Islet of Langerhans (tissue), 1 donor: ENCODE measurements at regions not wholly inside any gene's neighbourhood (a gene's known extent, or its start where the extent isn't known, plus 50 kb on each side); places are given as distances from the start of the nearest gene placed in this dataset.

Experiments used
- FAIRE-seq: peaks from one replicate; lab custom pipeline; 2011; peaks lifted over from hg19 to GRCh38; lab: Jason Lieb, UNC

GRCh38 chrX:9087271-9088040 lies 53.5 kb upstream of the FAM9B start:
- no peak for FAIRE-seq

- FAIRE-seq: no peak
Observed at GRCh38 chrX:9088896-9089295, 55.0 kb upstream of the FAM9B start.

DNA sequence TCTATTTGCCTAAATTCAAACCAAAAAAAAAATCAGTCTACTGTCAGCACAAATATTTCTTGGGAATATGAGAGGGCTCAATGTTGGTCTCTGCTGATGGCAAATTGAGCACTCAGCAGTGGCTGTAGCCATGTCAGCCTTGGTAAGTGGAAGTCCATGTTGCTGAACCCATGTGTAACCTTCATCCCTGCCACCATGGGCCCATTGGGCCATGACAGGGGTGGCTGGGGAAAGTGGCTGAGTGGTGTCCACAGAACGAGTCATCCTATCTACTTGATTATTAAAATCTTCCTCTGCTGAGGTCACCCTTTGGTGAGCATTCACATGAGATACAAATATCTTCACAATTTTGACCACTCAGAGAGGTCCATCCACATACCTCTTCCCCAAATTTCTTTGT lies 56.8 kb upstream of the FAM9B start:
- FAIRE-seq: no peak

- FAIRE-seq: no peak
Observed at GRCh38 chrX:9091258-9091657, 57.3 kb upstream of the FAM9B start.

- FAIRE-seq: no peak
Observed at GRCh38 chrX:9102956-9103355, 69.0 kb upstream of the FAM9B start.

DNA sequence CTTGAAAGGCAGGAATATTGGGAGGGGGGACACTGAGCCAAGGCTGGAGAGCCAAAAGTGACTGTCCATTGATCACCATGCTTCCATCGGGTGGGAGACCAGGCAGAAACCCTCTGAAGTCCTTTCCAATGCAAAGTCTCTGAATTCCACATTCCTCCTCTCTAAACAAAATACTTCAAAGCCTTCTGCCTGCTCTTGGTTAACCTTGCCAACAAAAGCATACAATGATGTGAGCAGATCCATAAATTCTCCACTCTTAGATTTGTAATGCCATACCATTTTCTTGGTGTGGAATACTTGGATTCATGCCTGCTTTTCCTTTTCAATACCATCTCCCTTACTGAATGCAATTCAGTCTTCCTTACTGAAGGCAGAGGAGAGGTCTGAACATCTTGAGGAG lies 74.1 kb upstream of the FAM9B start:
- no peak for FAIRE-seq

- no peak for FAIRE-seq
Observed at GRCh38 chrX:9110808-9111207, 76.9 kb upstream of the FAM9B start.

DNA sequence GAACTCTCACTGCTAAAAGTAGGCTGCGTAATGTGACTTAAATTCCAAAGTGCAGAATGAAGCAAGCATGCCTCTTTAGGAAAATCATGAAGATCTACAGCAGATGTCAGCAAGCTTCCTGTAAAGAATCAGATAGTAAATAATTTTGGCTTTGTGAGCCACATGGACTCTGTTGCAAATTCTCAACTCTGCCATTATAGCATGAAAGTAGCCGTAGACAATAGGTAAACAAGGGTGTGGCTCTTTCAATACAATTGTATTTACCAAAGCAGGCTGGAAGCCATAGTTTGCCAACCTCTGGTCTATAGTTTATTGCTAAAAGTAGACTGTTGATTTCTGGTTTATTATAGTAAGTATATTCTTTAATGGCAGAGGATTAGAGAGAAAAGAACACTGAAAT lies 80.3 kb upstream of the FAM9B start:
- FAIRE-seq: no peak

GRCh38 chrX:9117851-9118250 lies 83.9 kb upstream of the FAM9B start:
- no peak for FAIRE-seq

DNA sequence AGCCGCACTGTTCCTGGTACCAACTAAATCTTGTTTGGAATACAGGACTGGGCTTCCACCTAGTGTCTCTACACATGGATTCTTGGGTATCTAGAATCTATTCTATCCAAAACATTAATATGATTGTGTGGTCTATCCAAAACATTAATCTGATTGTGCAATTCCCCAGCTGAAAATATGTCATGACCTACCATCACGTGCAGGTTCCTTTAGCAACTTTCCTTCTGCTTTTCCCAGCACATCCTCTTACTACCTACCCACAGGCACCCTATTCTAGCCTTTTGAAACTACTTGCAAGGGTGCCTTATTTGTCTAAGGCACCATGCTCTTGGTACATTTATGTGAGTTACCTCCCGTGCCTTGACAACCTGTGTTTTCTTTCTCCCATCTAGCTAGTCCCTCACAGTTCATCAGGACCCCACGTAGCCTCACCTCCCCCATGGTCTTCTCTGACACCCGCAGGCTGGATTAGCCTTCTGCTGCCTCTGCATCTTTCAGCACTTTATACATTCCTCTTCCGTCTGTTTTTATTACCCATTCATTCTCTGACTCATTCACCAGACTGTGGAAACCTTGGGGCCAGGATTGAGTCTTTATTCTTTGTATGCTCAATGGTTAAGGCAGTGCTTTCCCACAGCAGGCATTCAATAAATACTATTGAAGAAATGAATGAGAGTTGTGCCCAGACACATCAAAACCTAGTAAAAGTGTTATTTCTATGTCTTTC lies 88.8 kb upstream of the FAM9B start:
- FAIRE-seq: no peak

DNA sequence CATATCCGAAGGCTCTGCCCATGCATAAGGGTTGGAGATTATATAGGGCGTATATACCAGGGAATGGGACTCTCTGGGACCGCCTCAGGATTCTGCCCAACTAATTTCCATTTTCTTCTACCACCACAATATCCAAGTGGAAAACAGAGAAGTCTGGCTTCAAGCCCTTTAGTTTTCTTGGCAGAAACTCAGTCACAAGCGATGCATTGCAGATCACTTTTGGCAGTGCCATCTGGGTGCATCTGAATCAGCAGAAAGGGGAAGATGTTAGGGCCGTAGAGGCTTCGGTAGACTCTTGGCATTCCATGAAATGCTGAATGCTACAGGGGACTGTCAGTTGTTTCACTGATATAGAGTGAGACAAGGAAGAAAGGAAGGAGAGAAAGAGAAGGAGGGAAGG lies 94.1 kb upstream of the FAM9B start:
- FAIRE-seq: no peak

- no peak for FAIRE-seq
Observed at GRCh38 chrX:9130031-9130430, 96.1 kb upstream of the FAM9B start.

- no peak for FAIRE-seq
Observed at GRCh38 chrX:9131066-9131465, 97.1 kb upstream of the FAM9B start.

DNA sequence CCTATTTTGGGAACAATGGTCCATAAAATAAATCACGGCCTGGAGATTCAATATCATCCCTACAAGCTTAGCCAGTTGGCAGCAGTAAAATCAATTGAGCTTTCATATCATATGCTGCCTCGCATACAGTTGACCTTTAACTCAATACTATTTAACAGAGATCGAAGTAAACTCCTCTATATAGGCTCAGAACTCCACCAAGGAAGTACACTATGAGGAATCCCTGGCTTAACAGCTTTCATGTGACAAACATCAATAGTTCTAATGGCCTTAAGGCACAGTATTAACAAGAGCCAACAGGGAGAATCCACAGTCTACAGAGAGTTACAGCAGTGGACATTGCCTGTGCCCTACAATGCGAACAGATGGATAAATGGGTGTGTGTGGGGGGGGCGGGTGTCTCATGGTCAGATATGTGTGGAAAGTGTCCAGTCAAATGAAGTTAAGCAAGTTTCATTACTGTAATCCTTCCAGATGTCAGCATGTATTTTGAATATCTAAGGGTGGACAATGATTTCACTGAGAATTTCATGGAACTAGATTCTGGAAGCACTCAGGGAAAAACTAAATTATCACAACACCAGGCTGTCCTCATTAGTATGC lies 98.2 kb upstream of the FAM9B start:
- no peak for FAIRE-seq

DNA sequence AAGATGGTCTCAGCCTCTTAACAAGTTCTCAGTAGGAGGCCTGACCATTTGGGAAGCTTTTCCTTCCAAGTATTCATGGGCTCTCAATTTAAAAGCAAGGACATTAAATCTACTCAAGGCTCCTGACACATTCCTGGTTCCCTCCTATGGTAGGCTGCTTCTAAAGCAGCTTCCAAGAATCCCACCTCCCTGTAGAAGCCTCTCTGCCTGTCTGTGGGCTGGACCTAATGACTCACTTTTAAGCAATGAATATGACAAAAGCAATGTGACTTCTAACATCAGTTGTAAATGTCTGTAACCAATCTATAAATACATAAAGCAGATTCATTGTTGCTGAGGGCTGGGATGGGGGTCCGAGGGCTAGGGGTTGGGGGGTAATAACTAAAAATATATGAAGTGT lies 99.5 kb upstream of the FAM9B start:
- FAIRE-seq: no peak

DNA sequence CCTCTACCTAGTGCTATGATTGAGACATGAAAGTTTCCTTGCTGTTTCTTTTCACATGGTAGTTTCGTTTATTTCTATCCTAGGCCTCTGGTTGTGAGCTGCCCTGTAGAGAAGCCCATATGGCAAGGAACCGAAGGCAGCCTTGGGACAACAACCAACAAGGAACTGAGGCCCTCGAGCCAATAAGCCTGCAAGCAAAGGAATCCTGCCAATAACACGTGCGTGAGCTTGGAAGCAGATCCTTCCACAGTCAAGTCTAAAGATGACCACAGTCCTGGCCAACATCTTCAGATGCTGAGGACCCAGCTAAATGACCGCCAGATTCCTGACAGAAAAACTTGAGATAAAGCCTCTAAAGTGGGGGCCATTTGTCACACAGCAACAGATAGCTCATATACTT lies 100.4 kb upstream of the FAM9B start:
- no peak for FAIRE-seq

DNA sequence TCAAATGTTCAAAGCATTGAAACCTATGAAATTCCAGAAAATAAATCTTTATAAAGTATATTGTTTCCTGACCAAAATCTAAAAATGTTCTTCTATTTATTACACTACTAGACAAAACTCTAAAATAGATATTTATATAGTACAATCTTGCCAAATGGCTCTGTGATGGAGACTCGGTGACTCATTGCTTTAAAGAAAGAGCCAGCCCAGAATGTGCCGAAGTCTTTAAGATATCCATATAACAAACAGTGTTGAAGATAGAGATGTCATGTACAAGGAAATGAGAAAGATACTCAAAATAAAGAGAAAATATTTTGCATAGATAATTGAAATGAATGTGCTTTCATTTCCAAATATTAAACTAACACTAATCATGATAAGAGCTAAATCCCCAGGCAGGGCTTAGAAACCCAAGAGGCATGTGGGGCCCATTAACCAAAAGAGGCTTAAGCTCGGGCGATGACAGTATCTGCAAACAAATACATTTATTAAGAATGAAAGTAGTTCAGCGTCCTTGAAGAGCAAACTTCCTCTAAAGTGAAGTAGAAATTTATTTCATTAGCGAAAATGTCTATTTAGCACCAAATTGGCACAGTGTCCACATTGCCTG lies 102.1 kb upstream of the FAM9B start:
- FAIRE-seq: no peak

DNA sequence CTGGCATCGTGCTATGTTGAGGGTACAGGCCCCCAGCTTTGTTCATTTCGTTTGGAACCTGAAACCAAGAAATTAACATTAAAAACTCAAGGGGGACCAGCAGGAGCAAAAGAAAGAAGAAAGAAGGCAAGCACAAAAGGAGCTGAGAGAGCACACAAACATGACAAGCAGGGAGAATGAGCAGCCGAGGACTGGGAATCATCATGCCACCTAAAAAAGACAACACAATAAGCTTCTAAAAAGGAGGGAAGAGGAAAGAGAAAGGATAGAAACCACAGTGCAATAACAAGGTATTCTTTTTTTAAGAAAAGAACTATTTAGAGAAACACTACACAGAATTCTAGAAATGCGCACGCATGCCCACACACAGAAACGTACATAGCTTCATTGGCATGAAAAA lies 103.2 kb upstream of the FAM9B start:
- FAIRE-seq: no peak

GRCh38 chrX:9141496-9141895 lies 107.6 kb upstream of the FAM9B start:
- no peak for FAIRE-seq

GRCh38 chrX:9144701-9145241 lies 110.8 kb upstream of the FAM9B start:
- FAIRE-seq: no peak

GRCh38 chrX:9146657-9147056 lies 112.7 kb upstream of the FAM9B start:
- FAIRE-seq: no peak

- FAIRE-seq: no peak
Observed at GRCh38 chrX:9147086-9147485, 113.2 kb upstream of the FAM9B start.

DNA sequence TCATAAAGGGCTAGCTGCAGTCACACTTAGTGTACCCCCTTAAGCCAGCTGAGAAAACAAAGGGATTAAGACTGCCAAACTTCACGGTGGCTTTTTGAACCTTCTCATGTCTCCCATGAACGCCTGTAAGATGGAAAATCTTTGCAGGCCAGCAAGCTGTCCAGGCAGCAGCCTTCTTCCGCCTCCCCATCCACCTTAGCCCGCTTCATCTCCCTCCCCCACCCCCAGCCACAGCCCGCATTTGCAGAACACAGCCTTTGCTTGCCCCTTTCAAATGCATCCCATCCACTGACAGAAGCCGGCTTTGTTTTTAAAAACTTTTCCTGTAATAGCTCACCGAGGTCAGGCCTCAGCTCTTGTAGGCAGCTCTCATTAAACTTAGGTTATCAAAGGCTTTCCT lies 113.8 kb upstream of the FAM9B start:
- no peak for FAIRE-seq
